GM23248 (cell line): ENCODE measurements at regions not wholly inside any gene's neighbourhood (a gene's known extent, or its start where the extent isn't known, plus 50 kb on each side); places are given as distances from the start of the nearest gene placed in this dataset.
A peak's percentile ranks its signal among the peaks of the same experiment; 100 is the strongest.

Experiments used
- DNase-seq: peaks from one replicate; pipeline ENCODE4 v3.0.0-alpha.2; 2015
- H2AFZ ChIP-seq: fragments of 200-600 bp; sonication (generic); 2 replicates; pipeline ENCODE4 v1.6.1; 2016; ENCODE audit warnings: antibody characterized with exemption
- H3F3A ChIP-seq: fragments of 200-600 bp; sonication (generic); 2 replicates; pipeline ENCODE4 v1.6.1; 2016; ENCODE audit warnings: mild to moderate bottlenecking, antibody characterized with exemption, mixed run types; ENCODE audit not compliant: insufficient read depth
- H3K27ac ChIP-seq: fragments of 200-600 bp; sonication (generic); 2 replicates; pipeline ENCODE4 v1.5.1; 2016; ENCODE audit warnings: mild to moderate bottlenecking
- H3K27me3 ChIP-seq: fragments of 200-600 bp; sonication (generic); replicated peaks from 2 replicates; pipeline ENCODE4 v1.6.1; 2016; ENCODE audit warnings: mild to moderate bottlenecking; ENCODE audit not compliant: insufficient read depth
- H3K36me3 ChIP-seq: fragments of 200-600 bp; sonication (generic); 2 replicates; pipeline ENCODE4 v1.6.1; 2016; ENCODE audit warnings: low read depth, mild to moderate bottlenecking
- H3K4me1 ChIP-seq: fragments of 200-600 bp; sonication (generic); 2 replicates; pipeline ENCODE4 v1.6.1; 2016; ENCODE audit warnings: mild to moderate bottlenecking; ENCODE audit not compliant: insufficient read depth
- H3K4me2 ChIP-seq: fragments of 200-600 bp; sonication (generic); one replicate; pipeline ENCODE4 v1.6.1; 2016; ENCODE audit warnings: mild to moderate bottlenecking; ENCODE audit not compliant: unreplicated experiment
- H3K4me3 ChIP-seq: fragments of 200-600 bp; sonication (generic); 2 replicates; pipeline ENCODE4 v1.5.1; 2016; ENCODE audit warnings: mild to moderate bottlenecking
- H3K79me2 ChIP-seq: fragments of 200-600 bp; sonication (generic); 2 replicates; pipeline ENCODE4 v1.6.1; 2016; ENCODE audit warnings: mild to moderate bottlenecking; ENCODE audit not compliant: insufficient read depth
- H3K9ac ChIP-seq: fragments of 200-600 bp; sonication (generic); 2 replicates; pipeline ENCODE4 v1.6.1; 2016; ENCODE audit warnings: mild to moderate bottlenecking
- H3K9me2 ChIP-seq: fragments of 200-600 bp; sonication (generic); 2 replicates; pipeline ENCODE4 v1.6.1; 2016; ENCODE audit warnings: mixed run types, mild to moderate bottlenecking, moderate library complexity; ENCODE audit not compliant: insufficient read depth
- H3K9me3 ChIP-seq: fragments of 200-600 bp; sonication (generic); one replicate; pipeline ENCODE4 v1.6.1; 2017; ENCODE audit warnings: low read depth
- H4K20me1 ChIP-seq: fragments of 200-600 bp; sonication (generic); 2 replicates; pipeline ENCODE4 v1.6.0; 2016; ENCODE audit not compliant: insufficient read depth
- EZH2 ChIP-seq: fragments of 200-600 bp; sonication (generic); IDR thresholded peaks from 2 replicates; pipeline ENCODE4 v1.6.1; 2018; ENCODE audit warnings: antibody characterized with exemption, mild to moderate bottlenecking; ENCODE audit not compliant: insufficient read depth, poor library complexity, severe bottlenecking
- EZH2phosphoT487 ChIP-seq: fragments of 200-600 bp; sonication (generic); IDR thresholded peaks from 2 replicates; pipeline ENCODE4 v1.6.1; 2018; ENCODE audit warnings: antibody characterized with exemption, moderate library complexity, mild to moderate bottlenecking, low read depth; ENCODE audit not compliant: insufficient read depth
- WGBS, 2 experiments: methylation state at CpG; one replicate each; pipeline ENCODE4 v1.1.6; 2015 to 2017; ENCODE audit warnings: low lambda C conversion rate in 2 of 2, low coverage in 1 of 2; ENCODE audit errors: missing lambda C conversion rate in 2 of 2; 5-methylcytosine and 5-hydroxymethylcytosine counted together
- in situ Hi-C: fragments of 300-500 bp; cut with MboI; formaldehyde crosslinking; loops from 2 replicates; pipeline ENCODE4 v1.15.0; 2020

- H3K9me3 ChIP-seq = no peaks in the 10 kb centered on the region
- no peaks in the 10 kb centered on the region for H3K27me3 ChIP-seq
- DNase-seq = no peak
- H4K20me1 ChIP-seq = no peaks in the 10 kb centered on the region
- TF ChIP-seq EZH2 (no peak), EZH2phosphoT487 (no peak)
- H3F3A ChIP-seq = no peaks in the 10 kb centered on the region
- H3K4me1 ChIP-seq = no peaks in the 10 kb centered on the region
- 69% methylated on average over 9 of the region's 9 CpGs for WGBS, 2 experiments
- no peaks in the 10 kb centered on the region for H3K79me2 ChIP-seq
- H3K9me2 ChIP-seq = no peaks in the 10 kb centered on the region
- H2AFZ ChIP-seq = no peak overlapping the region
- no peaks in the 10 kb centered on the region for H3K36me3 ChIP-seq
- in situ Hi-C loops = loop anchor here (25.0 kb wide), 2 partner anchors 381 to 856 kb away; partner anchors contain the start of gene RBMS3
- H3K9ac ChIP-seq = no peak overlapping the region
- H3K4me3 ChIP-seq = no peak overlapping the region
- no peak overlapping the region for H3K4me2 ChIP-seq
- H3K27ac ChIP-seq = no peak overlapping the region
Observed at GRCh38 chr3:28906561-28907310, 374.1 kb upstream of the RBMS3 start.

DNA sequence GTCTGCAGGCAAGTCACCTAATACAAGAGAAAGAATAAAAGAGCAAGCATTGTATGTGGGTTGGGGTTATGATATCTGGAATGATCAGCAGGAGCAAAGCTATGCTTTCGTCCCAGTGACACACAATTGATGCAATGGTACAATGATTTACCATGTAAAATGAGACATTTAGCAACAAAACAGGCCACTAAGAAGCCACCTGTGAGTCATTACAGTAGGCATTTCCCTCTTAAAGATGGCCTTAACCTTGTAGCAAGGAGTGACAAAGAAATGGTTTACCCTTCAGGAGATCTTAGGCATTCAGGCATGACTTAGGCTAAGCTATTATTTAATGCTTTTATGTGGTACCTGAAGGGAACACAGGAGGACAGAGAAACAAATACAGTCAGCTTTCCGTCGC, 373.3 kb upstream of the RBMS3 start:
- Histone ChIP-seq H3K4me3 (no peak overlapping the region), H3K27me3 (no peaks in the 10 kb centered on the region), H3K9ac (no peak overlapping the region), H3K27ac (no peak overlapping the region), H3K9me2 (no peaks in the 10 kb centered on the region), H3K9me3 (no peaks in the 10 kb centered on the region), H3K4me2 (no peak overlapping the region), H3K4me1 (0 out of 2 replicates have a peak, but pooled peaks cover 5% of the 10 kb centered on the region), H3K36me3 (no peaks in the 10 kb centered on the region), H2AFZ (no peak overlapping the region), H4K20me1 (no peaks in the 10 kb centered on the region), H3F3A (no peaks in the 10 kb centered on the region), H3K79me2 (no peaks in the 10 kb centered on the region)
- TF ChIP-seq EZH2 (no peak), EZH2phosphoT487 (no peak)
- in situ Hi-C loops = loop anchor here (25.0 kb wide), 2 partner anchors 380 to 855 kb away; partner anchors contain the start of gene RBMS3
- DNase-seq = peak; percentile 15
- WGBS, 2 experiments = 86 to 92% methylated on average over 3 of the region's 3 CpGs

GRCh38 chr3:28912120-28912885, 368.6 kb upstream of the RBMS3 start:
- Histone ChIP-seq H3K9me3 (no peaks in the 10 kb centered on the region), H3K4me3 (no peak overlapping the region; the same call in 1 of the 2 replicates), H3K27me3 (no peaks in the 10 kb centered on the region), H3K27ac (no peak overlapping the region), H2AFZ (no peak overlapping the region), H3K4me2 (peak overlapping the region; percentile 53), H3F3A (no peaks in the 10 kb centered on the region), H3K36me3 (no peaks in the 10 kb centered on the region), H3K9ac (no peak overlapping the region), H3K79me2 (no peaks in the 10 kb centered on the region), H4K20me1 (no peaks in the 10 kb centered on the region), H3K4me1 (peaks cover 20% of the 10 kb centered on the region), H3K9me2 (no peaks in the 10 kb centered on the region)
- peak; percentile 43 for DNase-seq
- 72 to 76% methylated on average over 6 of the region's 6 CpGs for WGBS, 2 experiments
- no peak for TF ChIP-seq EZH2phosphoT487
- TF ChIP-seq EZH2 = no peak
- in situ Hi-C loops = loop anchor here (25.0 kb wide), 2 partner anchors 375 to 850 kb away; partner anchors contain the start of gene RBMS3

- Histone ChIP-seq H3K9me3 (no peaks in the 10 kb centered on the region), H3K4me1 (peaks cover 20% of the 10 kb centered on the region), H3K79me2 (no peaks in the 10 kb centered on the region), H3K27ac (peak overlapping the region; percentile 46), H4K20me1 (no peaks in the 10 kb centered on the region), H2AFZ (peak overlapping the region; percentile 76), H3K27me3 (no peaks in the 10 kb centered on the region), H3F3A (no peaks in the 10 kb centered on the region), H3K9me2 (no peaks in the 10 kb centered on the region), H3K4me3 (peak overlapping the region; percentile 67), H3K36me3 (no peaks in the 10 kb centered on the region), H3K9ac (peak overlapping the region; percentile 60), H3K4me2 (peak overlapping the region; percentile 83)
- WGBS, 2 experiments = 25 to 31% methylated on average over 8 of the region's 8 CpGs
- in situ Hi-C loops = loop anchor here (25.0 kb wide), 2 partner anchors 371 to 846 kb away; partner anchors contain the start of gene RBMS3
- TF ChIP-seq EZH2 = no peak
- no peak for TF ChIP-seq EZH2phosphoT487
- peak; percentile 75 for DNase-seq
Observed at GRCh38 chr3:28915741-28916500, 364.9 kb upstream of the RBMS3 start.
